ENCODE measurements at regions not wholly inside any gene's neighbourhood (a gene's known extent, or its start where the extent isn't known, plus 50 kb on each side); places are given as distances from the start of the nearest gene placed in this dataset.
"Not testable (repeated sequence)": the region's sequence is repeated elsewhere in the genome, so short reads cannot be mapped to it uniquely, and the experiment has no call there.

DNA sequence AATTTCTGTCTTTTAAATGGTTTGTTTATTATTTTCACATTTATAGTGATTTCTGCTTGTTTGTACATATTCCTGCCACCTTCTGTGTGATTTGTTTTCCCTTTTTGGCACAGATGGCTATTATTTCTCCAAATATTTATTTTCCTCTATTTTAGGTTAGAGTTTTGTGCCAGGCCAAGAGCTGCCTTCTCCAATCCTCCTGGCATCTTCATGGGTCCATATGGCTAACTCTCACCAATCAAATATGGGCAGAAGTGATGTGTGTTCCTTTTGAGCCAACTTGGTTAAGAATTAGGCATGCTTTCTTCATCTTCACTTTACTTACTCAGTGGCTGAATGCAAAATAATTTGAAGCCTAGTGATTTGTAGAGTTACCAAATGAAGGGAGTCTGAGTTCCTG lies 697.1 kb upstream of the CELF4 start:
- DNase-seq, result no peak

- DNase-seq, result no peak
These were observed 692.1 kb upstream of the CELF4 start for GRCh38 chr18:38257661-38258060.

DNA sequence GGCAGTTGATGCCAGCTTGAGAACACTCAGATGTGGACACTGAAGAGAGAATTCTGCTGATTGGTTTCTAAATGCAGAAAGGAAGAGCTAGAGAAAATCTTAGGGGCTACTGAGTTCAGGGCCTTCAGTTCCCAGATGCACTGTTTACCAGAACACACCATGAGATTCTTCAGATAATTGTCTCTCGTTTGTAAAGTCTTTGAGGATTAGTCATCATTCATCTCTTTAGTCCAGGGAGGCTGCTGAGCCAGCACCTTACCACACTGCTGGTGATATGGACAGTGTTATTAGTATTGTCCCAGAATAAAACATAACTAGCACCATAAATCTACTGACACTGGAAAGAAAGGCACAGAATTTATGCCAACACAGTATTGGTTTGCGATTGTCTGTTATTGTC lies 690.8 kb upstream of the CELF4 start:
- no peak for DNase-seq

GRCh38 chr18:38250971-38251370 lies 685.4 kb upstream of the CELF4 start:
- DNase-seq, result no peak

- no peak for DNase-seq
These were observed 678.9 kb upstream of the CELF4 start for GRCh38 chr18:38244480-38244879.

DNA sequence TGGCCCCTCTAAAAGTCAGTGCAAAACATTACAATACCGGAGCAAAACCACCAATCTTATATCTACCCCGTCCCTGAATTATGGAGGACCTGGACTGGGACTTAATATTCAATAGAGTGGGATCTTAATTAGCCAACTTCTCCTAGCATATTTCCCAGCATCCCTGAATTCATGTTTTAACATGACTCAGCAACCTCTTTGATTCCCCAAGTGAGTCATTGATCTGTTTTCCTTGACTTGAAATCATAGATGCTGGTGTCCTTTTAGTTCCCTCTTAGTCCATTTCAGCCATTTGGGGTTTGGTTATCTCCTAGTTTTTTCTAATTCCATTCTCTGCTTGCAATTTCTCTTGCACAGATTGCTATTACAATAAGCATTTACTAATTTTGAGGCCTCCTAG lies 677.7 kb upstream of the CELF4 start:
- no peak for DNase-seq

- no peak for DNase-seq
These were observed 676.1 kb upstream of the CELF4 start for GRCh38 chr18:38241736-38242135.

DNA sequence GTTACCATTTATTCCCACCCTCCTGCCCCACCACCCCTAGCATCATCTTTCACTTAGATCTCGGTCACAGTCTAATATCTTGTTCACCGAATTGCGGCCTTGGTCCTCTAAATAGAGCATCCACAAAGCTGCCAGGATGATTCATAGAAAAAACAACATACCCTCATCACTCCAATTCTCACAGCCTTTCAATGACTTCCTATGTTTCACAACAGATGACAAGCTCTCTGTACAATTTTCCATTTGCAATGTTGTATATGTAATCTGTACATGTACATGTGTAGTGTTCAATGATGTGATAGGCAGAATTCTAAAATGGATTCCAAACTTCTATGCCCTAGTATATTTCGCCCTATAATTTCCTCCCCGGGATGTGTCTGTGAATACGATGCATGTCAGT lies 675.6 kb upstream of the CELF4 start:
- DNase-seq, result no peak

- no peak for DNase-seq
These were observed 674.0 kb upstream of the CELF4 start for GRCh38 chr18:38239606-38240005.

DNA sequence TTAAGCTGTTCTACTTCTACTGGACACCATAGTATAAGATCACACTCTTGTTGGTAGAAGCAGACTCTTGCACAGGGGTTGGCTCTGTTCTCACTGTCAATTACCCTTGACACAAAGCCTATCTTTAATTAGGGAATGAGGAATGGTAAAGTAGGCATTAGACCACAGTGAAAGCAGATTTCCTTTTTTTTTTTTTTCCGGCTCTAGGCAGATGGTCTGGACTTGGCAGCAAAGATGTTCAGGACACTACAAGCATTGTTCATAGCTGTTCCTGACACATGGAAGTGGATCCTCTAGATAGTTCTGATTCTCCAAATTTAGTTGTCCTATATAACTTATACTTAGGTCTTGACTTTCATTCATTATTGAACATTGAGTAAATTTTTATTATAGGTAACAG lies 672.2 kb upstream of the CELF4 start:
- DNase-seq, result no peak

- no peak for DNase-seq
These were observed 656.0 kb upstream of the CELF4 start for GRCh38 chr18:38221476-38222100.

- no peak for DNase-seq
These were observed 633.4 kb upstream of the CELF4 start for GRCh38 chr18:38198956-38199355.

DNA sequence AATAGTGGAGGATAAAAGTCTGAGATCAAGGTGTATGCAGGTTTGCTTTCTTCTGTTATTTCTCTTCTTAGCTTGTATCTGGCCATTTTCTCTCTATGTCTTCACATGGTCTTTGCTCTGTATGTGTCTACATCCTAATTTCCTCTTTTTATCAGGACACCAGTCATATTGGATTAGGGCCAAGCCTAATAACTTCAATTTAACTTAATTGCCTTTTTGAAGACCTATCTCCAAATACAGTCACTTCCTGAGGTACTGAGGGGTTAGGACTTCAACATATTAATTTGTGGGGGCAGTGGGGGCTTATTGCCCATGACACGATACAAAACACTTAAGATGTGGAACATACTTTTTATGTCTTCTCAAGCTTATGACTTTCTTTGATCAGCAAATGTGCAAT lies 632.9 kb upstream of the CELF4 start:
- DNase-seq, result no peak

GRCh38 chr18:38186491-38186890 lies 620.9 kb upstream of the CELF4 start:
- no peak for DNase-seq

DNA sequence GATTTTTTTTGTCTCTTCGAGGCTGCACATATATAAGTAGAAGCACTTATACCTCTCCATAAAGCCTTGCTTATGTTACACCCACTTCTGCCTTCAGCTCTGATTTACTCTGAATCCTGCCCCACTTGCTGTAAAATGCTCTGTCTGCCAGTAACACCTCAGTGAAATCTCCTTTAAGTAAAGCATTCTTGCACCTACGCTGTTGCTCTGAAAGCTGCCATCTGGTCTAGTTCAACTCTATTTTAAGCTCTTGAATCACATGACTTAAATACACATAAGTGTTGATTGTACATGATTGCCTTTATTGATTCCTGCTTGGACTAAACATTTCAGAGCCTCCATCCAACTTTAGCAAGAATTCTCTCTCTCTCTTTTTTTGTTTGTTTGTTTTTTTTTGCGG lies 609.0 kb upstream of the CELF4 start:
- no peak for DNase-seq

DNA sequence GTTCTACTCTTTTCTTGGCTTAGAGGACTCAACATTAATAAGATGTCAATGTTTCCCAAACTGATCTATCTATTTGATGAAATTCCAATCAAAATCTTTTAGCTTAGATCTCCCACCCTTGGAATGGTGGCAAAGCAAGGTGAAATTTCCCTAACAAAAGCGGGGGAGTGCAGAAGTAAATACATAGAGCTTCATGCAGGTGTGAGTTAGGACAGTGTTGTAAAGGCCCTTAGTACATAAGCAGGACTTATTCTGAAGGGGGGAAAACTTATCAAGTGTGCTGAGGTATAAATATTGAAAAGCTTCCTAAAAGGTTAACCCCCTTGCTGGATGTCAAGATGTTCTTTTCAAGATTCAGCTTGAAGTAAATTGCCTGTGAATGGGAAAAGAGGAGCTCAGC lies 608.6 kb upstream of the CELF4 start:
- DNase-seq, result no peak

DNA sequence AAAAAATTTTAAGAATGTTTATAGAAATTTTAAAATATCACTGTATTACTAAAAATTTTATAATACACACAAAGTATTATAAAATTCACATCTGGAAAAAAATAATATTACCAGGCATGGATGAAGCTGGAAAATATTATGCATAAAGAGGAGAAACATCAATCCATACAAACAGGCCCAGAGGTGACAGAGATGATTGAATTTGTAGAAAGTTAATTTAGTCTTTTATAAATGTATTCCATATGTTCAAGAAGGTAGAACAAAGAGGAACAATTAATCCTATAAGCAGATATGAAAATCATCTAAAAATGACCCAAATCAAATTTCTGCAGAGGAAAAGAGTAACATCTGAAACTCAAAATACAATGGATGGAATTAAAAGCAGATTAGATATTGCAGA lies 605.2 kb upstream of the CELF4 start:
- DNase-seq, result no peak

DNA sequence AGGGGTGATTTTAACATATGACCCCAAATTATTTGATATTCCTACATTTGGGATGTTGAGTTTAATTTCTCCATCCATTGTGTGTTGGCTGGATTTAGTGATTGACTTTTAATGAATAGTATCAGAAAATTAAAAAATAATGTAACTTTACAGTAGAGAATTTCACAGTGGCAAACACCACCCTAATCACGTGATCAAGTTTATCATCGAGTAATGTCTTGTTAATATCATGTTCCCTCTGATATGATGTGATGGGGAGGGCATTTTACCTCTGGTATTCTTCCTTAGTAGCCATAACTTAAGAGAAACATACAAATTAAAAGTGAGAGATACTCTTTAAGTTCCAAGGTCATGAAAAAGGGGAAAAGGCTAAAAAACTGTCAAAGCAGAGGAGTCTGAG lies 602.0 kb upstream of the CELF4 start:
- no peak for DNase-seq

DNA sequence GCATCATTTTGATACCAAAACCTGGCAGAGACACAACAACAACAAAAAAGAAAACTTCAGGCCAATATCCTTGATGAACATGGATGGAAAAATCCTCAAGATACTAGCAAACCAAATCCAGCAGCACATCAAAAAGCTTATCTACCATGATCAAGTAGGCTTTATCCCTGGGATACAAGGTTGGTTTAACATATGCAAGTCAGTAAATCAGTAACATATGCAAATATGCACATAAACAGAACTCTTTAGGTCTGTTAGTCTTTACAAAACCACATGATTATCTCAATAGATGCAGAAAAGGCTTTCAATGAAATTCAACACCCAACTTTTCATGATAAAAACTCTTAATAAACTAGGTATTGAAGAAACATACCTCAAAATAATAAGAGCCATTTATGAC lies 587.5 kb upstream of the CELF4 start:
- not testable (repeated sequence) for DNase-seq

GRCh38 chr18:38116716-38117115 lies 551.1 kb upstream of the CELF4 start:
- DNase-seq, result no peak

DNA sequence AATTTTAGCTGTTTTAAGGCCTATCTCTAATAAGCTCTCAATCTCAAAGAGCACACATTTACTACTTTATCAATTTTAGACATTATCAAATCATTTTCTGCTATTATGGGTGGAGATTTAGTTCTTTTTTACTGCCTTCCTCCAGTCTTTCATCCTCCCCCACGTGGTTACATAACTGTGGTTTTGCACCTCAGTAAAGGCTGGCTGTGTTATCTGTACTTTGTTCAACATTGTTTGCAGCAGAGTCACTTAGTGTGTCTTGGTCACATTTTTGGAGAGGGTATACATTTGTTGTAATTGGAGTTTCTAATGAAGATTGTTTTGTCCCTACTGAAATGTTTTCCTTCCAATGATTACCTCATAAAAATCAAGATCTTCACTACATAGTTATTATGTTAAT lies 549.6 kb upstream of the CELF4 start:
- no peak for DNase-seq

- no peak for DNase-seq
These were observed 521.9 kb upstream of the CELF4 start for GRCh38 chr18:38087538-38087937.

- no peak for DNase-seq
These were observed 515.9 kb upstream of the CELF4 start for GRCh38 chr18:38081516-38081915.

- no peak for DNase-seq
These were observed 511.6 kb upstream of the CELF4 start for GRCh38 chr18:38077229-38077628.

- no peak for DNase-seq
These were observed 510.9 kb upstream of the CELF4 start for GRCh38 chr18:38076346-38077070.
